HG02571 (cell line): ENCODE measurements at regions not wholly inside any gene's neighbourhood (a gene's known extent, or its start where the extent isn't known, plus 50 kb on each side); places are given as distances from the start of the nearest gene placed in this dataset.
"Not testable (repeated sequence)": the region's sequence is repeated elsewhere in the genome, so short reads cannot be mapped to it uniquely, and the experiment has no call there.

Source experiments
- ATAC-seq: cut with Tn5 transposase; IDR thresholded peaks from one replicate; pipeline ENCODE4 v1.9.1; 2021; ENCODE audit warnings: mild to moderate bottlenecking, moderate library complexity; ENCODE audit not compliant: unreplicated experiment

GRCh38 chr1:118479351-118479750, 294.3 kb upstream of the SPAG17 start:
- no peak for ATAC-seq

GRCh38 chr1:118473825-118474224, 288.8 kb upstream of the SPAG17 start:
- ATAC-seq, result no peak

- ATAC-seq, result not testable (repeated sequence)
Observed at GRCh38 chr1:118464460-118464859, 279.4 kb upstream of the SPAG17 start.

- ATAC-seq, result no peak
Observed at GRCh38 chr1:118461154-118461553, 276.1 kb upstream of the SPAG17 start.

- ATAC-seq, result no peak
Observed at GRCh38 chr1:118459871-118460270, 274.8 kb upstream of the SPAG17 start.

- not testable (repeated sequence) for ATAC-seq
Observed at GRCh38 chr1:118453856-118454255, 268.8 kb upstream of the SPAG17 start.

GRCh38 chr1:118445156-118445555, 260.1 kb upstream of the SPAG17 start:
- ATAC-seq, result no peak

- no peak for ATAC-seq
Observed at GRCh38 chr1:118442214-118442613, 257.2 kb upstream of the SPAG17 start.

GRCh38 chr1:118437664-118438063, 252.6 kb upstream of the SPAG17 start:
- no peak for ATAC-seq

GRCh38 chr1:118429856-118430255, 244.8 kb upstream of the SPAG17 start:
- no peak for ATAC-seq

- ATAC-seq, result no peak
Observed at GRCh38 chr1:118421868-118422350, 236.9 kb upstream of the SPAG17 start.

- no peak for ATAC-seq
Observed at GRCh38 chr1:118404024-118404423, 219.0 kb upstream of the SPAG17 start.

- no peak for ATAC-seq
Observed at GRCh38 chr1:118397496-118397859, 212.4 kb upstream of the SPAG17 start.

- no peak for ATAC-seq
Observed at GRCh38 chr1:118396829-118397495, 211.9 kb upstream of the SPAG17 start.

- no peak for ATAC-seq
Observed at GRCh38 chr1:118396279-118396678, 211.3 kb upstream of the SPAG17 start.

- ATAC-seq, result no peak
Observed at GRCh38 chr1:118395430-118395991, 210.5 kb upstream of the SPAG17 start.

GRCh38 chr1:118390955-118391354, 205.9 kb upstream of the SPAG17 start:
- ATAC-seq, result no peak

- ATAC-seq, result no peak
Observed at GRCh38 chr1:118388301-118388959, 203.4 kb upstream of the SPAG17 start.

- no peak for ATAC-seq
Observed at GRCh38 chr1:118381197-118381869, 196.3 kb upstream of the SPAG17 start.

GRCh38 chr1:118377183-118377582, 192.2 kb upstream of the SPAG17 start:
- ATAC-seq, result not testable (repeated sequence)

GRCh38 chr1:118371612-118372011, 186.6 kb upstream of the SPAG17 start:
- ATAC-seq, result no peak

GRCh38 chr1:118370861-118371260, 185.8 kb upstream of the SPAG17 start:
- no peak for ATAC-seq
